Neural cell (in vitro differentiated cells): ENCODE measurements at regions not wholly inside any gene's neighbourhood (a gene's known extent, or its start where the extent isn't known, plus 50 kb on each side); places are given as distances from the start of the nearest gene placed in this dataset.

Source experiments
- H2AFZ ChIP-seq: fragments of 200-600, 300-800 bp; sonication (generic), shearing (Covaris generic); 2 replicates; pipeline ENCODE4 v1.6.0; 2014; ENCODE audit warnings: low read depth, mild to moderate bottlenecking, antibody characterized with exemption, low read length, moderate library complexity
- H3F3A ChIP-seq: fragments of 200-600 bp; shearing (Covaris generic); 2 replicates; pipeline ENCODE4 v1.6.1; 2016; ENCODE audit warnings: mild to moderate bottlenecking, moderate library complexity, mixed read lengths, antibody characterized with exemption, low read length; ENCODE audit not compliant: insufficient read depth, poor library complexity, severe bottlenecking
- H3K27ac ChIP-seq: fragments of 200-600, 300-800 bp; sonication (generic), shearing (Covaris generic); 2 replicates; pipeline ENCODE4 v1.5.1; 2014; ENCODE audit warnings: mild to moderate bottlenecking, low read length, moderate library complexity
- H3K27me3 ChIP-seq: fragments of 300-800, 200-600 bp; sonication (generic), shearing (Covaris generic); 2 replicates; pipeline ENCODE4 v1.6.0; 2014; ENCODE audit warnings: mild to moderate bottlenecking, low read depth, low read length, moderate library complexity; ENCODE audit not compliant: insufficient read depth
- H3K36me3 ChIP-seq: fragments of 300-800, 200-600 bp; sonication (generic), shearing (Covaris generic); 2 replicates; pipeline ENCODE4 v1.5.1; 2014; ENCODE audit warnings: mild to moderate bottlenecking, antibody characterized with exemption, low read length, moderate library complexity; ENCODE audit not compliant: insufficient read depth
- H3K4me2 ChIP-seq: fragments of 300-800, 200-600 bp; sonication (generic), shearing (Covaris generic); 2 replicates; pipeline ENCODE4 v1.6.0; 2014; ENCODE audit warnings: mild to moderate bottlenecking, low read length
- H3K4me3 ChIP-seq: fragments of 300-800, 200-600 bp; sonication (generic), shearing (Covaris generic); 2 replicates; pipeline ENCODE4 v1.5.1; 2014; ENCODE audit warnings: mild to moderate bottlenecking, low read length, moderate library complexity
- H3K79me2 ChIP-seq: fragments of 200-600 bp; shearing (Covaris generic); replicated peaks from 2 replicates; pipeline ENCODE4 v1.6.0; 2014; ENCODE audit warnings: mild to moderate bottlenecking, low read length, moderate library complexity; ENCODE audit not compliant: insufficient read depth
- H3K9ac ChIP-seq: fragments of 300-800, 200-600 bp; sonication (generic), shearing (Covaris generic); 2 replicates; pipeline ENCODE4 v1.6.1; 2016; ENCODE audit warnings: mild to moderate bottlenecking, low read length, mixed read lengths
- H3K9me2 ChIP-seq: fragments of 200-600 bp; shearing (Covaris generic); 2 replicates; pipeline ENCODE4 v1.6.1; 2016; ENCODE audit warnings: mild to moderate bottlenecking, low read length, mixed read lengths; ENCODE audit not compliant: insufficient read depth
- H3K9me3 ChIP-seq: fragments of 200-600, 300-800 bp; sonication (generic), shearing (Covaris generic); 2 replicates; pipeline ENCODE4 v1.6.1; 2016; ENCODE audit warnings: mild to moderate bottlenecking, mixed run types, low read length, moderate library complexity, mixed read lengths
- H4K20me1 ChIP-seq: fragments of 200-600 bp; shearing (Covaris generic); 2 replicates; pipeline ENCODE4 v1.6.1; 2016; ENCODE audit warnings: mild to moderate bottlenecking, mixed run types; ENCODE audit not compliant: insufficient read depth
- CTCF ChIP-seq: fragments of 450-650 bp; IDR thresholded peaks from 2 replicates; pipeline ENCODE4 v1.5.1; 2014; ENCODE audit warnings: antibody characterized with exemption, mild to moderate bottlenecking, moderate library complexity; ENCODE audit not compliant: poor library complexity, severe bottlenecking
- EP300 ChIP-seq: fragments of 450-650 bp; conservative IDR thresholded peaks from 2 replicates; pipeline ENCODE4 v1.6.1; 2014; ENCODE audit warnings: antibody characterized with exemption, mild to moderate bottlenecking, moderate library complexity; ENCODE audit not compliant: poor library complexity, severe bottlenecking
- EZH2 ChIP-seq: fragments of 200-600, 300-800 bp; shearing (Covaris generic), sonication (generic); IDR thresholded peaks from 2 replicates; pipeline ENCODE4 v1.6.1; 2014; ENCODE audit warnings: antibody characterized with exemption, low read length, borderline replicate concordance, mild to moderate bottlenecking; ENCODE audit not compliant: insufficient read depth, poor library complexity, severe bottlenecking
- MXI1 ChIP-seq: fragments of 450-650 bp; conservative IDR thresholded peaks from 2 replicates; pipeline ENCODE4 v1.6.1; 2014; ENCODE audit warnings: antibody characterized with exemption, mild to moderate bottlenecking; ENCODE audit not compliant: poor library complexity, severe bottlenecking
- POLR2AphosphoS5 ChIP-seq: IDR thresholded peaks from 2 replicates; pipeline ENCODE4 v1.6.1; 2012
- RAD21 ChIP-seq: fragments of 450-650 bp; conservative IDR thresholded peaks from 2 replicates; pipeline ENCODE4 v1.6.1; 2014; ENCODE audit warnings: antibody characterized with exemption, mild to moderate bottlenecking, moderate library complexity
- REST ChIP-seq: IDR thresholded peaks from 2 replicates; pipeline ENCODE4 v1.6.1; 2012; ENCODE audit warnings: borderline replicate concordance
- SMC3 ChIP-seq: fragments of 450-650 bp; conservative IDR thresholded peaks from 2 replicates; pipeline ENCODE4 v1.6.1; 2014; ENCODE audit warnings: antibody characterized with exemption, mild to moderate bottlenecking, moderate library complexity; ENCODE audit not compliant: poor library complexity
- TAF1 ChIP-seq: IDR thresholded peaks from 2 replicates; pipeline ENCODE4 v1.6.1; 2012; ENCODE audit warnings: low read depth

GRCh38 chr2:39858677-39859076 is 79.6 kb upstream of the THUMPD2 start:
- Histone ChIP-seq H3K9me2 (no peaks in the 10 kb centered on the region), H3K36me3 (no peaks in the 10 kb centered on the region), H3K27ac (no peak overlapping the region), H3F3A (no peaks in the 10 kb centered on the region), H4K20me1 (no peaks in the 10 kb centered on the region), H3K4me3 (no peak overlapping the region), H3K27me3 (no peaks in the 10 kb centered on the region), H2AFZ (no peak overlapping the region), H3K4me2 (no peak overlapping the region), H3K9me3 (no peaks in the 10 kb centered on the region), H3K79me2 (no peaks in the 10 kb centered on the region), H3K9ac (no peak overlapping the region)
- no peak for TF ChIP-seq POLR2AphosphoS5
- no peak for TF ChIP-seq CTCF
- TF ChIP-seq MXI1, result no peak
- no peak for TF ChIP-seq EZH2
- no peak for TF ChIP-seq TAF1
- no peak for TF ChIP-seq REST
- no peak for TF ChIP-seq SMC3
- TF ChIP-seq EP300, result no peak
- TF ChIP-seq RAD21, result no peak

GRCh38 chr2:39855856-39856255 is 76.8 kb upstream of the THUMPD2 start:
- Histone ChIP-seq H3K9me3 (no peaks in the 10 kb centered on the region), H3K9me2 (no peaks in the 10 kb centered on the region), H3F3A (no peaks in the 10 kb centered on the region), H3K9ac (no peak overlapping the region), H3K27ac (no peak overlapping the region), H3K27me3 (no peaks in the 10 kb centered on the region), H3K79me2 (no peaks in the 10 kb centered on the region), H4K20me1 (no peaks in the 10 kb centered on the region), H3K4me3 (no peak overlapping the region), H2AFZ (no peak overlapping the region), H3K4me2 (no peak overlapping the region), H3K36me3 (no peaks in the 10 kb centered on the region)
- TF ChIP-seq CTCF, result no peak
- no peak for TF ChIP-seq EZH2
- TF ChIP-seq MXI1, result no peak
- no peak for TF ChIP-seq TAF1
- TF ChIP-seq SMC3, result no peak
- no peak for TF ChIP-seq REST
- no peak for TF ChIP-seq RAD21
- TF ChIP-seq POLR2AphosphoS5, result no peak
- no peak for TF ChIP-seq EP300
